SK-N-SH (cell line): ENCODE measurements at regions not wholly inside any gene's neighbourhood (a gene's known extent, or its start where the extent isn't known, plus 50 kb on each side); places are given as distances from the start of the nearest gene placed in this dataset.

Experiments
- CTCF ChIA-PET: fragments of 300-600, 350-600 bp; formaldehyde crosslinking; extraction: SDS; loops from one replicate; lab custom pipeline; 2021; lab: Yijun Ruan, JAX
- POLR2A ChIA-PET: fragments of 350-600 bp; sonication (Branson Sonifier 250); formaldehyde crosslinking; extraction: SDS; loops from one replicate; lab custom pipeline; 2020; ENCODE audit warnings: antibody characterized with exemption, inconsistent platforms; lab: Yijun Ruan, JAX
- DNase-seq: peaks from one replicate; pipeline ENCODE4 v3.0.0; 2012
- H2AFZ ChIP-seq: fragments of 200-600 bp; sonication (generic); 2 replicates; pipeline ENCODE4 v1.8.1; 2016; ENCODE audit warnings: antibody characterized with exemption, mild to moderate bottlenecking, low read depth
- H3F3A ChIP-seq: fragments of 200-600 bp; sonication (generic); replicated peaks from 2 replicates; pipeline ENCODE3; 2016; ENCODE audit warnings: antibody characterized with exemption, mild to moderate bottlenecking; ENCODE audit not compliant: insufficient read depth
- H3K27ac ChIP-seq, 2 experiments: fragments of 200-500 bp in 1 of 2; fragments of 200-600 bp in 1 of 2; sonication (Bioruptor generic) in 1 of 2; sonication (generic), shearing (Covaris generic) in 1 of 2; 2 replicates each; pipeline versions ENCODE4 v1.5.1 to v1.6.1; 2014 to 2016; ENCODE audit warnings: low read depth in 2 of 2, inconsistent platforms in 1 of 2, low read length in 1 of 2, mild to moderate bottlenecking in 1 of 2, mixed read lengths in 1 of 2
- H3K27me3 ChIP-seq: fragments of 200-600 bp; sonication (generic), shearing (Covaris generic); 2 replicates; pipeline ENCODE4 v1.6.1; 2016; ENCODE audit warnings: mixed run types; ENCODE audit not compliant: insufficient read depth
- H3K36me3 ChIP-seq, 2 experiments: fragments of 200-500 bp in 1 of 2; fragments of 200-600 bp in 1 of 2; sonication (Bioruptor generic) in 1 of 2; sonication (generic) in 1 of 2; replicated peaks in 1 of 2; 2 replicates each; pipeline versions ENCODE3 to v1.5.1; 2014 to 2016; ENCODE audit warnings: low read length in 1 of 2, mild to moderate bottlenecking in 1 of 2; ENCODE audit not compliant: insufficient read depth in 2 of 2, control insufficient read depth in 1 of 2
- H3K4me1 ChIP-seq, 2 experiments: fragments of 200-500 bp in 1 of 2; fragments of 200-600 bp in 1 of 2; sonication (Bioruptor generic) in 1 of 2; sonication (generic), shearing (Covaris generic) in 1 of 2; 2 replicates each; pipeline versions ENCODE4 v1.5.1 to v1.6.1; 2014 to 2016; ENCODE audit warnings: low read depth in 1 of 2, low read length in 1 of 2, mixed run types in 1 of 2; ENCODE audit not compliant: insufficient read depth in 2 of 2, control insufficient read depth in 1 of 2
- H3K4me2 ChIP-seq: fragments of 200-600 bp; sonication (generic), shearing (Covaris generic); 2 replicates; pipeline ENCODE4 v1.6.1; 2017; ENCODE audit warnings: mixed run types
- H3K4me3 ChIP-seq, 2 experiments: fragments of 200-500 bp in 1 of 2; fragments of 200-600 bp in 1 of 2; sonication (Bioruptor generic) in 1 of 2; sonication (generic), shearing (Covaris generic) in 1 of 2; 2 replicates each; pipeline versions ENCODE4 v1.5.1 to v1.8.1; 2014 to 2016; ENCODE audit warnings: low read depth in 2 of 2, inconsistent platforms in 1 of 2, low read length in 1 of 2, mild to moderate bottlenecking in 1 of 2, mixed read lengths in 1 of 2, moderate library complexity in 1 of 2
- H3K79me2 ChIP-seq: fragments of 200-600 bp; sonication (generic); 2 replicates; pipeline ENCODE4 v1.8.1; 2017; ENCODE audit warnings: mild to moderate bottlenecking; ENCODE audit not compliant: insufficient read depth
- H3K9ac ChIP-seq: fragments of 200-600 bp; sonication (generic); 2 replicates; pipeline ENCODE4 v1.6.1; 2017; ENCODE audit warnings: mixed run types
- H3K9me2 ChIP-seq: fragments of 200-600 bp; sonication (generic); 2 replicates; pipeline ENCODE4 v1.6.1; 2017; ENCODE audit warnings: mixed run types
- H3K9me3 ChIP-seq: fragments of 200-600 bp; sonication (generic); 2 replicates; pipeline ENCODE4 v1.6.1; 2017; ENCODE audit warnings: mixed run types, mild to moderate bottlenecking, moderate library complexity
- H4K20me1 ChIP-seq: fragments of 200-600 bp; sonication (generic); 2 replicates; pipeline ENCODE4 v1.6.1; 2017; ENCODE audit warnings: mild to moderate bottlenecking, mixed run types; ENCODE audit not compliant: insufficient read depth
- CHD2 ChIP-seq: fragments of 150-350 bp; IDR thresholded peaks from 2 replicates; pipeline ENCODE4 v1.6.1; 2018; ENCODE audit warnings: low read length; ENCODE audit not compliant: partially characterized antibody
- EP300 ChIP-seq, 2 experiments: IDR thresholded peaks; 2 replicates each; pipeline versions ENCODE4 v1.4.0 to v1.6.1; 2012; ENCODE audit warnings: borderline replicate concordance in 1 of 2, low read depth in 1 of 2, low read length in 1 of 2
- FOSL2 ChIP-seq: IDR thresholded peaks from 2 replicates; pipeline ENCODE4 v1.4.0; 2012; ENCODE audit warnings: low read depth, mild to moderate bottlenecking, moderate library complexity, borderline replicate concordance
- FOXJ3 ChIP-seq: sonication (generic); formaldehyde crosslinking; IDR thresholded peaks from 2 replicates; pipeline ENCODE4 v1.5.1; 2020; ENCODE audit warnings: mild to moderate bottlenecking, missing genetic modification reagents
- GATA2 ChIP-seq: sonication (generic); formaldehyde crosslinking; IDR thresholded peaks from 2 replicates; pipeline ENCODE4 v1.5.0; 2020; ENCODE audit warnings: mild to moderate bottlenecking, missing genetic modification reagents
- JUND ChIP-seq: IDR thresholded peaks from 2 replicates; pipeline ENCODE4 v1.4.0; 2012
- MEF2A ChIP-seq: IDR thresholded peaks from 2 replicates; pipeline ENCODE4 v1.4.0; 2012; ENCODE audit warnings: low read depth, borderline replicate concordance
- MXI1 ChIP-seq: IDR thresholded peaks from 2 replicates; pipeline ENCODE4 v1.6.1; 2012; ENCODE audit warnings: mild to moderate bottlenecking, low read depth, low read length, improper control_type of control experiment
- NFIC ChIP-seq: IDR thresholded peaks from 2 replicates; pipeline ENCODE4 v1.4.0; 2012; ENCODE audit warnings: borderline replicate concordance
- RFX5 ChIP-seq: IDR thresholded peaks from 2 replicates; pipeline ENCODE4 v1.6.1; 2012; ENCODE audit warnings: mild to moderate bottlenecking, improper control_type of control experiment, low read length
- SIN3A ChIP-seq: IDR thresholded peaks from 2 replicates; pipeline ENCODE4 v1.6.1; 2012; ENCODE audit warnings: low read depth, mild to moderate bottlenecking, low read length, moderate library complexity, borderline replicate concordance
- SMC3 ChIP-seq: IDR thresholded peaks from 2 replicates; pipeline ENCODE4 v1.6.1; 2012; ENCODE audit warnings: low read depth, low read length, improper control_type of control experiment
- TCF12 ChIP-seq: IDR thresholded peaks from 2 replicates; pipeline ENCODE4 v1.4.0; 2012
- TEAD4 ChIP-seq: IDR thresholded peaks from 2 replicates; pipeline ENCODE4 v1.4.0; 2012; ENCODE audit warnings: mild to moderate bottlenecking, borderline replicate concordance; ENCODE audit not compliant: insufficient read depth
- whole genome bisulfite sequencing: methylation state at CpG from one replicate; pipeline ENCODE4 v1.1.6; 2017; ENCODE audit warnings: low lambda C conversion rate; 5-methylcytosine and 5-hydroxymethylcytosine counted together
- TF ChIP-seq, protein P1 (sequence below): IDR thresholded peaks from 2 replicates; pipeline ENCODE4 v1.4.0; 2012; ENCODE audit warnings: low read depth, borderline replicate concordance
- TF ChIP-seq, protein P2 (sequence below): IDR thresholded peaks from 2 replicates; pipeline ENCODE4 v1.4.0; 2012; ENCODE audit warnings: low read depth, borderline replicate concordance
- TF ChIP-seq, protein P3 (sequence below): fragments of 200-600 bp; sonication (generic); IDR thresholded peaks from 2 replicates; pipeline ENCODE4 v1.6.1; 2017; ENCODE audit warnings: antibody characterized with exemption, mild to moderate bottlenecking, moderate library complexity
- TF ChIP-seq, protein P4 (sequence below): IDR thresholded peaks from 2 replicates; pipeline ENCODE4 v1.4.0; 2012; ENCODE audit warnings: low read depth
- TF ChIP-seq, protein P5 (sequence below): fragments of 150-350 bp; IDR thresholded peaks from 2 replicates; pipeline ENCODE4 v1.6.1; 2016; ENCODE audit warnings: mild to moderate bottlenecking, low read depth, low read length
- TF ChIP-seq, protein P6 (sequence below): fragments of 150-350 bp; IDR thresholded peaks from 2 replicates; pipeline ENCODE4 v1.6.1; 2017; ENCODE audit warnings: antibody characterized with exemption, low read length, low read depth, borderline replicate concordance

DNA sequence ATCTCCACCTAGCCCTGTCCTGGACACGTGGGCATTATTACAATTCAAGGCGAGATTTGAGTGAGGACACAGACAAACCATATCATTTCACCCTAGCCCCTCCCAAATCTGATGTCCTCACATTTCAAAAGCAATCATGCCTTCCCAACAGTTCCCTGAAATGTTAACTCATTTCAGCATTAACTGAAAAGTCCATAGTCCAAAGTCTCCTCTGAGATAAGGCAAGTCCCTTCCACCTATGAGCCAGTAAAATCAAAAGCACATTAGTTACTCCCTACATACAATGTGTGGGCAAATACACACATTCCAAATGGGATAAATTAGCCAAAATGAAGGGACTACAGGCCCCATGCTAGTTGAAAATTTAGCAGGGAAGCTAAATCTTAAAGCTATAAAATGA, 546.0 kb upstream of the LMO3 start:
- Histone ChIP-seq H3K4me3 (no peak overlapping the region), H3K27me3 (no peaks in the 10 kb centered on the region), H3K4me2 (no peak overlapping the region), H3K9ac (no peak overlapping the region), H3K4me1 (no peaks in the 10 kb centered on the region), H2AFZ (no peak overlapping the region), H4K20me1 (no peaks in the 10 kb centered on the region), H3K36me3 (no peaks in the 10 kb centered on the region), H3K9me2 (no peaks in the 10 kb centered on the region), H3F3A (no peaks in the 10 kb centered on the region), H3K9me3 (no peaks in the 10 kb centered on the region), H3K79me2 (no peaks in the 10 kb centered on the region), H3K27ac (no peak overlapping the region)
- no peak for TF ChIP-seq TCF12
- no peak for TF ChIP-seq EP300 (IDR thresholded peaks at IDR 0.05; ENCODE audit: borderline replicate concordance in 1 of 2, low read depth in 1 of 2, low read length in 1 of 2)
- TF ChIP-seq CHD2: no peak
- TF ChIP-seq FOSL2: no peak
- TF ChIP-seq RFX5: no peak
- TF ChIP-seq, protein P1, sequence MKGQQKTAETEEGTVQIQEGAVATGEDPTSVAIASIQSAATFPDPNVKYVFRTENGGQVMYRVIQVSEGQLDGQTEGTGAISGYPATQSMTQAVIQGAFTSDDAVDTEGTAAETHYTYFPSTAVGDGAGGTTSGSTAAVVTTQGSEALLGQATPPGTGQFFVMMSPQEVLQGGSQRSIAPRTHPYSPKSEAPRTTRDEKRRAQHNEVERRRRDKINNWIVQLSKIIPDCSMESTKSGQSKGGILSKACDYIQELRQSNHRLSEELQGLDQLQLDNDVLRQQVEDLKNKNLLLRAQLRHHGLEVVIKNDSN: no peak
- TF ChIP-seq FOXJ3 (CRISPR knock-in tag): no peak
- TF ChIP-seq NFIC: no peak
- TF ChIP-seq, protein P2, sequence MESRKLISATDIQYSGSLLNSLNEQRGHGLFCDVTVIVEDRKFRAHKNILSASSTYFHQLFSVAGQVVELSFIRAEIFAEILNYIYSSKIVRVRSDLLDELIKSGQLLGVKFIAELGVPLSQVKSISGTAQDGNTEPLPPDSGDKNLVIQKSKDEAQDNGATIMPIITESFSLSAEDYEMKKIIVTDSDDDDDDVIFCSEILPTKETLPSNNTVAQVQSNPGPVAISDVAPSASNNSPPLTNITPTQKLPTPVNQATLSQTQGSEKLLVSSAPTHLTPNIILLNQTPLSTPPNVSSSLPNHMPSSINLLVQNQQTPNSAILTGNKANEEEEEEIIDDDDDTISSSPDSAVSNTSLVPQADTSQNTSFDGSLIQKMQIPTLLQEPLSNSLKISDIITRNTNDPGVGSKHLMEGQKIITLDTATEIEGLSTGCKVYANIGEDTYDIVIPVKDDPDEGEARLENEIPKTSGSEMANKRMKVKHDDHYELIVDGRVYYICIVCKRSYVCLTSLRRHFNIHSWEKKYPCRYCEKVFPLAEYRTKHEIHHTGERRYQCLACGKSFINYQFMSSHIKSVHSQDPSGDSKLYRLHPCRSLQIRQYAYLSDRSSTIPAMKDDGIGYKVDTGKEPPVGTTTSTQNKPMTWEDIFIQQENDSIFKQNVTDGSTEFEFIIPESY: no peak
- no peak for TF ChIP-seq SIN3A
- TF ChIP-seq MXI1: no peak
- TF ChIP-seq GATA2 (CRISPR knock-in tag): no peak
- no peak for TF ChIP-seq JUND
- TF ChIP-seq, protein P3, sequence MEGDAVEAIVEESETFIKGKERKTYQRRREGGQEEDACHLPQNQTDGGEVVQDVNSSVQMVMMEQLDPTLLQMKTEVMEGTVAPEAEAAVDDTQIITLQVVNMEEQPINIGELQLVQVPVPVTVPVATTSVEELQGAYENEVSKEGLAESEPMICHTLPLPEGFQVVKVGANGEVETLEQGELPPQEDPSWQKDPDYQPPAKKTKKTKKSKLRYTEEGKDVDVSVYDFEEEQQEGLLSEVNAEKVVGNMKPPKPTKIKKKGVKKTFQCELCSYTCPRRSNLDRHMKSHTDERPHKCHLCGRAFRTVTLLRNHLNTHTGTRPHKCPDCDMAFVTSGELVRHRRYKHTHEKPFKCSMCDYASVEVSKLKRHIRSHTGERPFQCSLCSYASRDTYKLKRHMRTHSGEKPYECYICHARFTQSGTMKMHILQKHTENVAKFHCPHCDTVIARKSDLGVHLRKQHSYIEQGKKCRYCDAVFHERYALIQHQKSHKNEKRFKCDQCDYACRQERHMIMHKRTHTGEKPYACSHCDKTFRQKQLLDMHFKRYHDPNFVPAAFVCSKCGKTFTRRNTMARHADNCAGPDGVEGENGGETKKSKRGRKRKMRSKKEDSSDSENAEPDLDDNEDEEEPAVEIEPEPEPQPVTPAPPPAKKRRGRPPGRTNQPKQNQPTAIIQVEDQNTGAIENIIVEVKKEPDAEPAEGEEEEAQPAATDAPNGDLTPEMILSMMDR: no peak
- TF ChIP-seq SMC3: no peak
- no peak for TF ChIP-seq MEF2A
- TF ChIP-seq, protein P4, sequence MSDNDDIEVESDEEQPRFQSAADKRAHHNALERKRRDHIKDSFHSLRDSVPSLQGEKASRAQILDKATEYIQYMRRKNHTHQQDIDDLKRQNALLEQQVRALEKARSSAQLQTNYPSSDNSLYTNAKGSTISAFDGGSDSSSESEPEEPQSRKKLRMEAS: no peak
- no peak for TF ChIP-seq TEAD4
- TF ChIP-seq, protein P5, sequence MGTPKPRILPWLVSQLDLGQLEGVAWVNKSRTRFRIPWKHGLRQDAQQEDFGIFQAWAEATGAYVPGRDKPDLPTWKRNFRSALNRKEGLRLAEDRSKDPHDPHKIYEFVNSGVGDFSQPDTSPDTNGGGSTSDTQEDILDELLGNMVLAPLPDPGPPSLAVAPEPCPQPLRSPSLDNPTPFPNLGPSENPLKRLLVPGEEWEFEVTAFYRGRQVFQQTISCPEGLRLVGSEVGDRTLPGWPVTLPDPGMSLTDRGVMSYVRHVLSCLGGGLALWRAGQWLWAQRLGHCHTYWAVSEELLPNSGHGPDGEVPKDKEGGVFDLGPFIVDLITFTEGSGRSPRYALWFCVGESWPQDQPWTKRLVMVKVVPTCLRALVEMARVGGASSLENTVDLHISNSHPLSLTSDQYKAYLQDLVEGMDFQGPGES: no peak
- TF ChIP-seq, protein P6, sequence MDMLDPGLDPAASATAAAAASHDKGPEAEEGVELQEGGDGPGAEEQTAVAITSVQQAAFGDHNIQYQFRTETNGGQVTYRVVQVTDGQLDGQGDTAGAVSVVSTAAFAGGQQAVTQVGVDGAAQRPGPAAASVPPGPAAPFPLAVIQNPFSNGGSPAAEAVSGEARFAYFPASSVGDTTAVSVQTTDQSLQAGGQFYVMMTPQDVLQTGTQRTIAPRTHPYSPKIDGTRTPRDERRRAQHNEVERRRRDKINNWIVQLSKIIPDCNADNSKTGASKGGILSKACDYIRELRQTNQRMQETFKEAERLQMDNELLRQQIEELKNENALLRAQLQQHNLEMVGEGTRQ: no peak
- WGBS: 17% methylated on average over 2 of the region's 2 CpGs
- ChIA-PET POLR2A (no interaction called here), CTCF (no interaction called here)
- no peak for DNase-seq
